KMS-11 (cell line): ENCODE measurements at regions not wholly inside any gene's neighbourhood (a gene's known extent, or its start where the extent isn't known, plus 50 kb on each side); places are given as distances from the start of the nearest gene placed in this dataset.

Experiments used
- H2AFZ ChIP-seq: fragments of 200-600 bp; sonication (generic); 2 replicates; pipeline ENCODE4 v1.6.1; 2016; ENCODE audit warnings: antibody characterized with exemption, mixed run types, low read depth
- H3K27ac ChIP-seq: fragments of 200-600 bp; sonication (generic); 2 replicates; pipeline ENCODE4 v1.6.1; 2016; ENCODE audit warnings: mild to moderate bottlenecking, mixed run types
- H3K27me3 ChIP-seq: fragments of 200-600 bp; sonication (generic); 2 replicates; pipeline ENCODE4 v1.6.1; 2017; ENCODE audit warnings: mild to moderate bottlenecking, low read depth, mixed run types, moderate library complexity; ENCODE audit not compliant: insufficient read depth
- H3K36me3 ChIP-seq: fragments of 200-600 bp; sonication (generic); 2 replicates; pipeline ENCODE4 v1.6.1; 2017; ENCODE audit warnings: mild to moderate bottlenecking, mixed run types; ENCODE audit not compliant: insufficient read depth
- H3K4me1 ChIP-seq: fragments of 200-600 bp; sonication (generic); 2 replicates; pipeline ENCODE4 v1.6.1; 2016; ENCODE audit warnings: mild to moderate bottlenecking, low read depth, mixed run types; ENCODE audit not compliant: poor library complexity, severe bottlenecking
- H3K4me2 ChIP-seq: fragments of 200-600 bp; sonication (generic); 2 replicates; pipeline ENCODE4 v1.7.0; 2016; ENCODE audit warnings: mild to moderate bottlenecking, mixed run types
- H3K4me3 ChIP-seq: fragments of 200-600 bp; sonication (generic); IDR thresholded peaks from 2 replicates; pipeline ENCODE4 v1.6.1; 2017; ENCODE audit warnings: low read depth, low read length, mixed read lengths; ENCODE audit not compliant: insufficient read depth
- H3K79me2 ChIP-seq: fragments of 200-600 bp; sonication (generic); 2 replicates; pipeline ENCODE4 v1.6.1; 2016; ENCODE audit warnings: low read depth, mixed run types; ENCODE audit not compliant: insufficient read depth
- H3K9ac ChIP-seq: fragments of 200-600 bp; sonication (generic); 2 replicates; pipeline ENCODE4 v1.6.1; 2016; ENCODE audit warnings: mild to moderate bottlenecking, mixed run types
- H4K20me1 ChIP-seq: fragments of 200-600 bp; sonication (generic); 2 replicates; pipeline ENCODE4 v1.6.1; 2016; ENCODE audit warnings: mild to moderate bottlenecking, mixed run types; ENCODE audit not compliant: insufficient read depth
- TF ChIP-seq, protein P1 (sequence below): fragments of 200-600 bp; sonication (generic); conservative IDR thresholded peaks from 2 replicates; pipeline ENCODE4 v1.6.1; 2017; ENCODE audit warnings: low read depth, mild to moderate bottlenecking, antibody characterized with exemption, low read length, moderate library complexity, mixed read lengths

DNA sequence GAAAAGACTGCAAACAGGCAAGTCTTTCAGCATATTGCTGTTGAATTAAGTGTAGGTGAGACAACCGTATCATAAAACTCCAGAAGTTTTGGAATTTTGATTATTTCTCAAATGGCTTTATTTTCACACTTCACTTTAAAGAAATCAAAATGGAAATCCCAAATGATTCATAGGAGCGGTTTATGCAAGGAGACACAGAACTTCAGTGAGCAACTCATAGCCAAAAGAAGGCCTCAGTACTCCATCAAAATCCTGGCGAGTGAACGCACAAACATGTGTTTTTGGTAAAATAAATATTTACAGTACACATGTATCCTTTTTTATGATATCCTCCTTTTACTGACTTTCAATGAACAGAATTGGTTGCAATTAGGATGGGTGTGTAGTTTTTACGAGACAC is 140.4 kb upstream of the APCDD1 start:
- H3K9ac ChIP-seq: no peak overlapping the region
- no peaks in the 10 kb centered on the region for H3K27me3 ChIP-seq
- H3K36me3 ChIP-seq: no peaks in the 10 kb centered on the region
- TF ChIP-seq, protein P1, sequence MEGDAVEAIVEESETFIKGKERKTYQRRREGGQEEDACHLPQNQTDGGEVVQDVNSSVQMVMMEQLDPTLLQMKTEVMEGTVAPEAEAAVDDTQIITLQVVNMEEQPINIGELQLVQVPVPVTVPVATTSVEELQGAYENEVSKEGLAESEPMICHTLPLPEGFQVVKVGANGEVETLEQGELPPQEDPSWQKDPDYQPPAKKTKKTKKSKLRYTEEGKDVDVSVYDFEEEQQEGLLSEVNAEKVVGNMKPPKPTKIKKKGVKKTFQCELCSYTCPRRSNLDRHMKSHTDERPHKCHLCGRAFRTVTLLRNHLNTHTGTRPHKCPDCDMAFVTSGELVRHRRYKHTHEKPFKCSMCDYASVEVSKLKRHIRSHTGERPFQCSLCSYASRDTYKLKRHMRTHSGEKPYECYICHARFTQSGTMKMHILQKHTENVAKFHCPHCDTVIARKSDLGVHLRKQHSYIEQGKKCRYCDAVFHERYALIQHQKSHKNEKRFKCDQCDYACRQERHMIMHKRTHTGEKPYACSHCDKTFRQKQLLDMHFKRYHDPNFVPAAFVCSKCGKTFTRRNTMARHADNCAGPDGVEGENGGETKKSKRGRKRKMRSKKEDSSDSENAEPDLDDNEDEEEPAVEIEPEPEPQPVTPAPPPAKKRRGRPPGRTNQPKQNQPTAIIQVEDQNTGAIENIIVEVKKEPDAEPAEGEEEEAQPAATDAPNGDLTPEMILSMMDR: no peak
- H3K4me2 ChIP-seq: no peak overlapping the region
- H2AFZ ChIP-seq: no peak overlapping the region
- no peaks in the 10 kb centered on the region for H4K20me1 ChIP-seq
- no peaks in the 10 kb centered on the region for H3K79me2 ChIP-seq
- no peak overlapping the region for H3K4me3 ChIP-seq
- no peaks in the 10 kb centered on the region for H3K4me1 ChIP-seq
- no peak overlapping the region for H3K27ac ChIP-seq

DNA sequence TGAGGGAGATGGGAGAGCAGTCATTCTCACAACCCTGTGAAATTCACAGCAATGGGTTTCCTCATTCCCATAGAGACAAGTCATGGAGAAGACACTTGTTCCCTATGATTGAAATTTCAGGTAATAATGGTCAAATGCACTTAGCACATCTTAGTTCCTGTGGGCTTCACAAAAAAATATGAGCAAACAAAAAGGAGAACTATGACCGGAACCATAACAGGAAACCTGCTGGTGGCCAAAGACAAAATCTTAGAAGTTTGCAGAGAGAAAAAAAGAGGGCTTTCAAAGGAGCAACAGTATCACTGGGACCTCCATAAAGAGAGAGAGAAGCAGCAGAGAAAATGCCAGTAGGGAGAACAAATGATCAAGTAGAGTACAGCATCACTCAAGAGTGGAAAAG is 138.9 kb upstream of the APCDD1 start:
- H4K20me1 ChIP-seq: no peaks in the 10 kb centered on the region
- H3K27me3 ChIP-seq: no peaks in the 10 kb centered on the region
- H3K36me3 ChIP-seq: no peaks in the 10 kb centered on the region
- TF ChIP-seq, protein P1: no peak
- no peak overlapping the region for H3K4me3 ChIP-seq
- no peak overlapping the region for H3K27ac ChIP-seq
- no peak overlapping the region for H3K4me2 ChIP-seq
- no peak overlapping the region for H2AFZ ChIP-seq
- no peak overlapping the region for H3K9ac ChIP-seq
- H3K79me2 ChIP-seq: no peaks in the 10 kb centered on the region
- no peaks in the 10 kb centered on the region for H3K4me1 ChIP-seq

DNA sequence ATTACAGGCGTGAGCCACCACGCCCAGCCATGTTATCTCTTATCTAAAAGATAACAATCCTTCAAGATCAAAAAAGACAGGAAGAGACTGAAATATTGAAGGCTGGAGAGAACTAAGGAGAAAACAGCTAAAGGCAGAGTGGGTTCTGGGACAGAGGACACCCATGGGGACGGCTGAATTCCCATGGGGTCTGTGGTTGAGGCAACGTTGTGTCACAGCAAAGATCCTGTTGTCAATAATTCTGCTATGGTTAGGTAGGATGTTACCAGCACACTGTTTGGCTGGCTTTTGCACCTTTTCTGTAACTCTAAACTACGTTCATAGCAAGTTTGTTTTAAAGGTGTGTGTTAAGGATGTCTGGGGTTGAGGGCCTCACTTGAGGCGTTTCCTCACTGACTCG is 137.7 kb upstream of the APCDD1 start:
- peaks cover 11% of the 10 kb centered on the region for H3K4me1 ChIP-seq

DNA sequence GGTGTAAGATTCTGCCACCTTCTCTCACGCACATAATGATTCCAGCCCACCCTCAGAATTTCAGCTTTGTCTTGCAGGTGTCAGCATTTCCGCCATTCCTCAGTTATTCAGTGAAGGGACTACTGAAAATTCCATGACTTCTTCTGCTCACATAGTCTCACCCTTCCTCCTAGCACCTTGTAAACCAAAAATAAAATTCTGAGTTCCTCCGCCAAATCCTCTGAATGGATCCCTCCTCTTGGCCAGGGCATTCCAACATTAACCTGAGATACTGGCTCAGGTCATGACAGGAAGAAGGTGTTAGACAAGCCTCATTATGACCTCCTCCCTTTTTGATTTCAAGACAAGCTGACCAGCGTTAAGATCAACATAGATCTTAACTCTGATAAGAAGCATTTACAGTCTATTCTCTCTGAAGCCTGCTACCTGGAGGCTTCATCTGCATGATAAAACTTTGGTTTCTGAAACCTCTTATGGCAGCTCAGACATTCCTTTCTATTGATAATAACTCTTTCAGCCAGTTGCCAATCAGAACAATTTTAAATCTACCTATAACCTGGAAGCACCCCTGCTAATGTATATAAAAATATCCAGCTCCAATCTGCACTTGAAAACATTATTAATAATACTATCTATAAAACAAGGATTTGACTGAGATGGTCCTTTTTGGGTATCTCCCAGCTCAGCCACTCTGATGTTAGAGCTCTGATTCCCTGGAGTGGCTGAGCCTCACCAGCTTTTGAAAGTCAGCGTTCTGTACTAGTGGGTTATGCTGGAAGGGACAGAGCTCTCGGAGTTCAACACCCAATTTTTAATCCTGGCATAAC is 136.4 kb upstream of the APCDD1 start:
- peaks cover 24% of the 10 kb centered on the region for H3K4me1 ChIP-seq
- no peaks in the 10 kb centered on the region for H3K27me3 ChIP-seq
- H2AFZ ChIP-seq: no peak overlapping the region
- no peaks in the 10 kb centered on the region for H4K20me1 ChIP-seq
- no peak overlapping the region for H3K4me3 ChIP-seq
- no peaks in the 10 kb centered on the region for H3K36me3 ChIP-seq
- H3K27ac ChIP-seq: no peak overlapping the region
- no peak overlapping the region for H3K9ac ChIP-seq
- H3K4me2 ChIP-seq: no peak overlapping the region
- H3K79me2 ChIP-seq: no peaks in the 10 kb centered on the region
- TF ChIP-seq, protein P1: no peak

More for the DNA sequence above, 137.7 kb upstream of the APCDD1 start:
- Histone ChIP-seq H2AFZ (no peak overlapping the region), H4K20me1 (no peaks in the 10 kb centered on the region), H3K79me2 (no peaks in the 10 kb centered on the region), H3K27ac (no peak overlapping the region), H3K9ac (no peak overlapping the region), H3K36me3 (no peaks in the 10 kb centered on the region), H3K4me3 (no peak overlapping the region), H3K4me2 (no peak overlapping the region), H3K27me3 (no peaks in the 10 kb centered on the region)
- TF ChIP-seq, protein P1: no peak
